ENCODE measurements at regions not wholly inside any gene's neighbourhood (a gene's known extent, or its start where the extent isn't known, plus 50 kb on each side); places are given as distances from the start of the nearest gene placed in this dataset.

DNA sequence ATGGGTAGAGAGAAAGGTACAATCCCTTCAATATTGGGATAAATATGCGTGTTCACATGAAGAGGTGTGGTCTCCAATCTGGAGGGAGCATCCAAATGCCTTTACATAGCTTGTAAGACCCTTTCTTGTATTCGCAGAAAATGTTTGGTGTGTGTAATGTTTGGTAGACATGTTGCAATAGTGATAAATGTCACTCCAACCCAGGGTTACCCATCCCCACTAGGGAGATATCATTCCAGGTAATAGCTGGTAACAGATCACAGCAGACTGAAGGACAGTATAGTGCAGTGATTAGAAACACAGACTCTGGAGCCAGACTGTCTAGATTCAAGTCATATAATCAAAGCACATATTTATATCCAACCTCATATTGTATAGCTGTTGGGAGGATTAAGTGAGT is 733.6 kb upstream of the TBX3 start:
- TF ChIP-seq CTCF (IDR thresholded peaks at IDR 0.05 in 4 of 5, conservative IDR thresholded peaks at IDR 0.05 in 1 of 5) (no peak), POLR2A (IDR thresholded peaks at IDR 0.05) (no peak)

Data from gastrocnemius medialis (tissue), 4 donors.